Gastroesophageal sphincter (tissue), 4 donors: ENCODE measurements at regions not wholly inside any gene's neighbourhood (a gene's known extent, or its start where the extent isn't known, plus 50 kb on each side); places are given as distances from the start of the nearest gene placed in this dataset.
A peak's percentile ranks its signal among the peaks of the same experiment; 100 is the strongest.

Experiments
- ATAC-seq: fragments of 150-250 bp; one replicate; pipeline ENCODE4 v1.9.1; 2016; ENCODE audit warnings: mild to moderate bottlenecking, moderate library complexity
- H3K27ac ChIP-seq, 4 donors: fragments of 200-600 bp; sonication (generic) in 3 of 4; 1 replicate in 3 of 4; 2 replicates in 1 of 4; pipeline ENCODE4 v1.5.1; 2016 to 2019
- H3K27me3 ChIP-seq: fragments of 200-600 bp; sonication (generic); one replicate; pipeline ENCODE4 v1.5.1; 2019
- H3K36me3 ChIP-seq, 2 donors: fragments of 200-600 bp; sonication (generic); one replicate each; pipeline ENCODE4 v1.5.1; 2019; ENCODE audit warnings: control low read depth in 1 of 2
- H3K4me1 ChIP-seq, 3 donors: fragments of 200-600 bp; sonication (generic); 1 replicate in 2 of 3; 2 replicates in 1 of 3; pipeline ENCODE4 v1.5.1; 2016 to 2019; ENCODE audit warnings: control low read depth in 2 of 3
- H3K4me3 ChIP-seq, 2 donors: fragments of 200-600 bp; sonication (generic); one replicate each; pipeline ENCODE4 v1.5.1; 2019; ENCODE audit warnings: mild to moderate bottlenecking in 1 of 2, moderate library complexity in 1 of 2
- H3K9me3 ChIP-seq, 3 donors: fragments of 200-600 bp; sonication (generic); one replicate each; pipeline ENCODE4 v1.5.1; 2017 to 2019; ENCODE audit warnings: control low read depth in 2 of 3
- EP300 ChIP-seq: sonication (generic); formaldehyde crosslinking; IDR thresholded peaks from one replicate; pipeline ENCODE4 v1.6.1; 2017; ENCODE audit warnings: antibody characterized with exemption, mild to moderate bottlenecking
- POLR2A ChIP-seq, 2 donors: fragments of 450-650 bp; IDR thresholded peaks; one replicate each; pipeline ENCODE4 v1.6.1; 2017; ENCODE audit warnings: antibody characterized with exemption in 2 of 2, mild to moderate bottlenecking in 2 of 2, moderate library complexity in 1 of 2
- POLR2AphosphoS5 ChIP-seq: sonication (generic); formaldehyde crosslinking; IDR thresholded peaks from one replicate; pipeline ENCODE4 v1.6.1; 2017; ENCODE audit warnings: antibody characterized with exemption
- WGBS, 2 donors: methylation state at CpG; one replicate each; pipeline ENCODE4 v1.1.5; 2018; ENCODE audit warnings: low coverage in 1 of 2; 5-methylcytosine and 5-hydroxymethylcytosine counted together
- TF ChIP-seq, protein P1 (sequence below), 4 experiments: fragments of 200-600 bp in 2 of 4; fragments of 450-650 bp in 2 of 4; sonication (generic) in 1 of 4; IDR thresholded peaks; one replicate each; pipeline ENCODE4 v1.5.1; 2017 to 2019; ENCODE audit warnings: antibody characterized with exemption in 4 of 4, mild to moderate bottlenecking in 2 of 4, moderate library complexity in 2 of 4

DNA sequence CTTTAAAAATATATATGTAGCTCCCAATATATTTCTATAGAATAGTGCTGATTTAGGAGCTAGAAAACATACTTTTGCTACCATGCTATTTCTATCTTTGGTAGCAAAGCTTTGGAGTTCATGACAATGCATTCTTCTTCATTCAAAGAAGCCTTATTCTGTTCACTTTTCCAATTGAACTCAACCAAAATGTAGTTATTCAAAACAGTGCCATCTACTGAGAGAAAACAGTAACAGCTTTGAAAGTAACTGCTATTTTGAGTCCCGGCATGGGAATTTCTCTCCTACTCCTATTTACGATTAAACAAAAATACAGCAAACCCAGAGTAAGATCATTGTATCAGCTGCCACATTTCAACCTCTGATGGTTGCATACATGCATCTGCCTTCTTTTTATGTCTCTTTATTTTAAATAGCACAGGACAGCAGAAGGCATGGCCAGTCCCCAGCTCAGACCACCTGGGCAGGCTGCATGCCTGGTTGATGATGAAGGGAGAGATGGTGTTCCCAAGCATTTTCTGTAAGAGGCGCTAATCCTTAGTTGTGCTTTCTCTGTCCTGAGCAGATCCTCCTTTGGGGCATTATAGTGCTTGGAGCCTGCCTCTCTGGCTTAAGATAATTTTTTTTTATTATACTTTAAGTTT is 69.7 kb upstream of the SULT1C3 start:
- WGBS, 2 donors = 46 to 67% methylated on average over 2 to 3 of the region's 3 CpGs

DNA sequence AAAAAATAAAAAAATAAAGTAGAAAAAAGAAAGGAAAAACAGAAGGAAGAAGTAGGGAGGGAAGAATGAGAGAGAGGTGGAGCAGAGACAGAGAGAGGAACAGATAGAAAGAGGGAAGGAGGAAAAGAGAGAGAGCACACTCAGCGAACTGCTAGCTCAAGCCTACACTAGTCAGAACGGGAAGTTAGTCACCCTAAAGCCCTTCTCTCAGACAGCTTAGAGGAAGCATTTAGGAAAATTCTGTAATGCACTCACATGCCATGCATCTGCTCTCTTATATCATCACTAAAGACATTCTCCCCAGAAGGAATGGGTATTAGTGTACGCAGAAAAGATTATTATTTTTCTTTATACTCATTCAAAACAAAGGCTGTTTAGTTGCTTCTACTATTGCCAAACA is 68.1 kb upstream of the SULT1C3 start:
- no peak for ATAC-seq
- no peak for TF ChIP-seq POLR2AphosphoS5
- no peak for TF ChIP-seq POLR2A (IDR thresholded peaks at IDR 0.05)
- TF ChIP-seq, protein P1, sequence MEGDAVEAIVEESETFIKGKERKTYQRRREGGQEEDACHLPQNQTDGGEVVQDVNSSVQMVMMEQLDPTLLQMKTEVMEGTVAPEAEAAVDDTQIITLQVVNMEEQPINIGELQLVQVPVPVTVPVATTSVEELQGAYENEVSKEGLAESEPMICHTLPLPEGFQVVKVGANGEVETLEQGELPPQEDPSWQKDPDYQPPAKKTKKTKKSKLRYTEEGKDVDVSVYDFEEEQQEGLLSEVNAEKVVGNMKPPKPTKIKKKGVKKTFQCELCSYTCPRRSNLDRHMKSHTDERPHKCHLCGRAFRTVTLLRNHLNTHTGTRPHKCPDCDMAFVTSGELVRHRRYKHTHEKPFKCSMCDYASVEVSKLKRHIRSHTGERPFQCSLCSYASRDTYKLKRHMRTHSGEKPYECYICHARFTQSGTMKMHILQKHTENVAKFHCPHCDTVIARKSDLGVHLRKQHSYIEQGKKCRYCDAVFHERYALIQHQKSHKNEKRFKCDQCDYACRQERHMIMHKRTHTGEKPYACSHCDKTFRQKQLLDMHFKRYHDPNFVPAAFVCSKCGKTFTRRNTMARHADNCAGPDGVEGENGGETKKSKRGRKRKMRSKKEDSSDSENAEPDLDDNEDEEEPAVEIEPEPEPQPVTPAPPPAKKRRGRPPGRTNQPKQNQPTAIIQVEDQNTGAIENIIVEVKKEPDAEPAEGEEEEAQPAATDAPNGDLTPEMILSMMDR (IDR thresholded peaks at IDR 0.05) = no peak
- TF ChIP-seq EP300 = no peak
- no peaks in the 10 kb centered on the region for H3K36me3 ChIP-seq
- WGBS, 2 donors = 45% methylated on average over 3 of the region's 3 CpGs; no CpG with 5 or more reads in 1 of the 2 donors
- H3K4me1 ChIP-seq = no peaks in the 10 kb centered on the region
- H3K4me3 ChIP-seq = no peak overlapping the region
- peaks cover 5% of the 10 kb centered on the region for H3K27me3 ChIP-seq
- no peak overlapping the region for H3K27ac ChIP-seq
- no peaks in the 10 kb centered on the region for H3K9me3 ChIP-seq

More for the DNA sequence above, 69.7 kb upstream of the SULT1C3 start:
- Histone ChIP-seq H3K27ac (no peak overlapping the region), H3K36me3 (no peaks in the 10 kb centered on the region), H3K9me3 (no peaks in the 10 kb centered on the region), H3K4me1 (no peaks in the 10 kb centered on the region), H3K4me3 (no peak overlapping the region), H3K27me3 (peaks cover 5% of the 10 kb centered on the region)
- TF ChIP-seq, protein P1 (IDR thresholded peaks at IDR 0.05) = peak in 1 of 4 experiments; percentile 27
- no peak for TF ChIP-seq EP300
- no peak for ATAC-seq

DNA sequence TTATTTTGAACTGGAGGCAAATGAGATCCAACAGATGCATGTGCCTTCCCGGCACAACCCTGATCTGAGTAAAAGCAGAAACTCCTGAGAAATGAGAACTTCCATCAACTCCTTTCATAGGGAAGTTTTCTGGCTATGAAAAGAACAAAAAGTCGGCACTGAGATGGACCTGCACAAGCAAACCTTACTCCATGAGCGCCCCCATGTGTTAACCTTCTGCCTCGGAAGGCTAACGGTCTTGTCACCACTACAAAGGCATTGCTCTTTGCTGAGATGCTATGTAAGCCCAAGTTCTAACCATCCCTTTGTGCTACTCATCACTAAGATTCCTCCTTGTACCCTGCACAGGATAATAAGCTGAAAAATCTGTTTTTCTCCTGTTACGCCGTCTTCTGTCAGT is 57.3 kb upstream of the SULT1C3 start:
- no peaks in the 10 kb centered on the region for H3K27me3 ChIP-seq
- TF ChIP-seq POLR2AphosphoS5 = no peak
- no peak for TF ChIP-seq EP300
- TF ChIP-seq, protein P1 (IDR thresholded peaks at IDR 0.05) = no peak
- no peak for TF ChIP-seq POLR2A (IDR thresholded peaks at IDR 0.05)
- 29 to 39% methylated on average over 6 to 7 of the region's 7 CpGs for WGBS, 2 donors

DNA sequence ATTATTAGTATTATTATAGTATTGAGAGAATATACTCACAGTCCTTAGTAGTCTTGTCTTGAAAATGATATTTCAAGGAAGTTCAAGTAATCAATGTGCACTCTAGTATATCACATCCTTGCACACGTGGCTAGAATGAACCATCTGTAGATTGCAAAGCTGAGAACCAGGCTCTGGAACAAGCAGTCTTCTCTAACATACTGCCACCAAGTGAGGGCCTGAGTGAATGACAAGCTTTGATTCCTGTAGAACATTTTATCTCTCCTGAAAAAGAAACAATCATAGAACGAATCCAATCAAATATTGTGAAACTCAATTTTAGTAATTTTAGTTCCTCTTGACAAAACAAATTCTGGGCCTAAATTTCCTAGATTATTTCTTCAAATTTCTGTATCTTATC is 55.3 kb upstream of the SULT1C3 start:
- no peak for TF ChIP-seq POLR2AphosphoS5
- TF ChIP-seq EP300 = no peak
- TF ChIP-seq, protein P1 (IDR thresholded peaks at IDR 0.05) = no peak
- no peak for TF ChIP-seq POLR2A (IDR thresholded peaks at IDR 0.05)
- Histone ChIP-seq H3K9me3 (no peaks in the 10 kb centered on the region), H3K27ac (no peak overlapping the region), H3K4me3 (no peak overlapping the region), H3K36me3 (no peaks in the 10 kb centered on the region), H3K27me3 (no peaks in the 10 kb centered on the region), H3K4me1 (no peaks in the 10 kb centered on the region)
- WGBS, 2 donors = 44 to 50% methylated on average over 1 to 2 of the region's 2 CpGs
- ATAC-seq = no peak

More for the DNA sequence above, 57.3 kb upstream of the SULT1C3 start:
- no peak overlapping the region for H3K4me3 ChIP-seq
- no peaks in the 10 kb centered on the region for H3K9me3 ChIP-seq
- no peak overlapping the region for H3K27ac ChIP-seq
- ATAC-seq = no peak
- H3K4me1 ChIP-seq = no peaks in the 10 kb centered on the region
- no peaks in the 10 kb centered on the region for H3K36me3 ChIP-seq

DNA sequence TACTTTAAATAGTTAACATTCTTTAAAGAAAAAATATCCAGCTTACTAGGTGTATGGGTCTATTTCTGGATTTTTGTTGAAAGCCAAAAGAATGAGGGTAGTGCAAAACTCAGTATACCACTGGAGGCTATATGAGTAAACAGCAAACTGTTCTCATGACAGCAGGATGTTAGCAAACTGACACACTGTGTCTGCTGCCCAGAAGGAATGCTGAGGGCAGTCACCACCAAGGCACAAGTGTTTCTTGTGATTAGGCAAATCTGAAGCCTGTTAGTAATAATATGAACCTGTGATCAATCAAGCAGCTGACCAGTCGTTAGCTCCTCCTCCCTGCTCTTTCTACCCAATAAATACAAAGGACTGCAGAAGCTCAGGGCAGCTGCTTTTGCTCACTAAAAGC is 50.5 kb upstream of the SULT1C3 start:
- 9 to 23% methylated on average over 1 of the region's 1 CpG for WGBS, 2 donors
- TF ChIP-seq, protein P1 (IDR thresholded peaks at IDR 0.05) = no peak
- TF ChIP-seq POLR2A (IDR thresholded peaks at IDR 0.05) = no peak
- TF ChIP-seq POLR2AphosphoS5 = no peak
- TF ChIP-seq EP300 = no peak
- H3K27me3 ChIP-seq = no peaks in the 10 kb centered on the region
- H3K36me3 ChIP-seq = no peaks in the 10 kb centered on the region
- no peak overlapping the region for H3K27ac ChIP-seq
- H3K4me3 ChIP-seq = no peak overlapping the region
- no peaks in the 10 kb centered on the region for H3K4me1 ChIP-seq
- ATAC-seq = no peak
- no peaks in the 10 kb centered on the region for H3K9me3 ChIP-seq
